COLO668 (cell line): ENCODE measurements at regions not wholly inside any gene's neighbourhood (a gene's known extent, or its start where the extent isn't known, plus 50 kb on each side); places are given as distances from the start of the nearest gene placed in this dataset.
"Not testable (repeated sequence)": the region's sequence is repeated elsewhere in the genome, so short reads cannot be mapped to it uniquely, and the experiment has no call there.

Experiments
- DNase-seq: peaks from one replicate; lab custom pipeline; 2025; ENCODE audit not compliant: unreplicated experiment; lab: John Stamatoyannopoulos, UW

GRCh38 chr14:99023371-99023770 is 248.6 kb downstream of the BCL11B start:
- DNase-seq = no peak

- no peak for DNase-seq
These were observed 247.1 kb downstream of the BCL11B start for GRCh38 chr14:99024926-99025325.

GRCh38 chr14:99025418-99025817 is 246.6 kb downstream of the BCL11B start:
- no peak for DNase-seq

- no peak for DNase-seq
These were observed 245.5 kb downstream of the BCL11B start for GRCh38 chr14:99026471-99026870.

- DNase-seq = no peak
These were observed 244.0 kb downstream of the BCL11B start for GRCh38 chr14:99028041-99028440.

GRCh38 chr14:99028521-99028920 is 243.5 kb downstream of the BCL11B start:
- DNase-seq = no peak

GRCh38 chr14:99029145-99029915 is 242.7 kb downstream of the BCL11B start:
- DNase-seq = no peak

GRCh38 chr14:99029916-99030305 is 242.1 kb downstream of the BCL11B start:
- DNase-seq = no peak

GRCh38 chr14:99030454-99030853 is 241.5 kb downstream of the BCL11B start:
- DNase-seq = no peak

- no peak for DNase-seq
These were observed 239.2 kb downstream of the BCL11B start for GRCh38 chr14:99032759-99033158.

GRCh38 chr14:99033951-99034350 is 238.0 kb downstream of the BCL11B start:
- DNase-seq = no peak

GRCh38 chr14:99034711-99035171 is 237.3 kb downstream of the BCL11B start:
- DNase-seq = no peak

GRCh38 chr14:99035268-99035667 is 236.7 kb downstream of the BCL11B start:
- no peak for DNase-seq

GRCh38 chr14:99035712-99036610 is 236.0 kb downstream of the BCL11B start:
- DNase-seq = no peak

GRCh38 chr14:99036611-99037293 is 235.2 kb downstream of the BCL11B start:
- DNase-seq = no peak

GRCh38 chr14:99037326-99037725 is 234.7 kb downstream of the BCL11B start:
- DNase-seq = not testable (repeated sequence)

- DNase-seq = no peak
These were observed 234.1 kb downstream of the BCL11B start for GRCh38 chr14:99037777-99038430.

- DNase-seq = no peak
These were observed 233.6 kb downstream of the BCL11B start for GRCh38 chr14:99038431-99038820.

- DNase-seq = no peak
These were observed 232.5 kb downstream of the BCL11B start for GRCh38 chr14:99039331-99040041.

- DNase-seq = no peak
These were observed 231.9 kb downstream of the BCL11B start for GRCh38 chr14:99040052-99040451.
